ENCODE measurements at regions not wholly inside any gene's neighbourhood (a gene's known extent, or its start where the extent isn't known, plus 50 kb on each side); places are given as distances from the start of the nearest gene placed in this dataset.

GRCh38 chr6:74091794-74092157, 395.8 kb downstream of the CD109 start:
- Histone ChIP-seq H3K4me2 (no peak overlapping the region), H3K79me2 (ENCODE audit: low read depth) (no peaks in the 10 kb centered on the region), H3K4me1 (no peaks in the 10 kb centered on the region), H3K27me3 (no peaks in the 10 kb centered on the region), H2AFZ (replicated peaks) (peak overlapping the region; percentile 60), H4K20me1 (ENCODE audit: low read depth) (no peaks in the 10 kb centered on the region), H3F3A (ENCODE audit: low read depth) (no peaks in the 10 kb centered on the region), H3K36me3 (no peaks in the 10 kb centered on the region), H3K4me3 (no peak overlapping the region), H3K27ac (no peak overlapping the region), H3K9ac (no peak overlapping the region), H3K9me3 (ENCODE audit: low read depth) (no peaks in the 10 kb centered on the region)
- no peaks in the 10 kb centered on the region for H3K4me1 Mint-ChIP-seq
- H3K9me3 Mint-ChIP-seq = no peaks in the 10 kb centered on the region
- H3K27ac Mint-ChIP-seq = no peak overlapping the region
- H3K36me3 Mint-ChIP-seq = no peaks in the 10 kb centered on the region
- DNase-seq (ENCODE audit: low spot score) = no peak
- TF ChIP-seq CTCF (IDR thresholded peaks at IDR 0.05) = no peak
- TF ChIP-seq EZH2 (IDR thresholded peaks at IDR 0.05) = no peak
- TF ChIP-seq EZH2phosphoT487 (IDR thresholded peaks at IDR 0.05) = no peak
- no peaks in the 10 kb centered on the region for H3K27me3 Mint-ChIP-seq (ENCODE audit: insufficient read depth, low read depth)
- H3K4me3 Mint-ChIP-seq = no peak overlapping the region

- no peak overlapping the region for H3K27ac ChIP-seq
- H3F3A ChIP-seq (ENCODE audit: low read depth) = no peaks in the 10 kb centered on the region
- no peak overlapping the region for H3K4me3 ChIP-seq
- TF ChIP-seq CTCF (IDR thresholded peaks at IDR 0.05) (peak; percentile 86), EZH2phosphoT487 (IDR thresholded peaks at IDR 0.05) (no peak)
- H3K27me3 Mint-ChIP-seq (ENCODE audit: insufficient read depth, low read depth) = no peaks in the 10 kb centered on the region
- no peaks in the 10 kb centered on the region for H3K79me2 ChIP-seq (ENCODE audit: low read depth)
- no peaks in the 10 kb centered on the region for H3K4me1 Mint-ChIP-seq
- no peak overlapping the region for H3K4me3 Mint-ChIP-seq
- no peak overlapping the region for H3K27ac Mint-ChIP-seq
- no peaks in the 10 kb centered on the region for H3K27me3 ChIP-seq
- no peaks in the 10 kb centered on the region for H3K4me1 ChIP-seq
- no peaks in the 10 kb centered on the region for H4K20me1 ChIP-seq (ENCODE audit: low read depth)
- peak overlapping the region; percentile 60 for H2AFZ ChIP-seq (replicated peaks)
- H3K36me3 Mint-ChIP-seq = no peaks in the 10 kb centered on the region
- no peaks in the 10 kb centered on the region for H3K36me3 ChIP-seq
- H3K9me3 Mint-ChIP-seq = no peaks in the 10 kb centered on the region
- peak; percentile 78 for DNase-seq (ENCODE audit: low spot score)
- no peaks in the 10 kb centered on the region for H3K9me3 ChIP-seq (ENCODE audit: low read depth)
- no peak overlapping the region for H3K4me2 ChIP-seq
- no peak overlapping the region for H3K9ac ChIP-seq
These were observed 395.3 kb downstream of the CD109 start for GRCh38 chr6:74091136-74091793.

- Mint-ChIP-seq H3K27ac (no peak overlapping the region), H3K4me1 (no peaks in the 10 kb centered on the region), H3K36me3 (no peaks in the 10 kb centered on the region), H3K4me3 (no peak overlapping the region), H3K27me3 (ENCODE audit: insufficient read depth, low read depth) (no peaks in the 10 kb centered on the region), H3K9me3 (no peaks in the 10 kb centered on the region)
- Histone ChIP-seq H3K9me3 (ENCODE audit: low read depth) (no peaks in the 10 kb centered on the region), H2AFZ (replicated peaks) (no peak overlapping the region), H3K4me2 (no peak overlapping the region), H3K27me3 (no peaks in the 10 kb centered on the region), H3K4me1 (no peaks in the 10 kb centered on the region), H3K27ac (no peak overlapping the region), H4K20me1 (ENCODE audit: low read depth) (no peaks in the 10 kb centered on the region), H3K36me3 (no peaks in the 10 kb centered on the region), H3K79me2 (ENCODE audit: low read depth) (no peaks in the 10 kb centered on the region), H3K9ac (no peak overlapping the region), H3K4me3 (no peak overlapping the region), H3F3A (ENCODE audit: low read depth) (no peaks in the 10 kb centered on the region)
- TF ChIP-seq EZH2phosphoT487 (IDR thresholded peaks at IDR 0.05) (no peak), EZH2 (IDR thresholded peaks at IDR 0.05) (no peak), CTCF (IDR thresholded peaks at IDR 0.05) (peak; percentile 7)
- DNase-seq (ENCODE audit: low spot score) = no peak
These were observed 391.9 kb downstream of the CD109 start for GRCh38 chr6:74087899-74088298.
